GM21825 (cell line): ENCODE measurements at regions not wholly inside any gene's neighbourhood (a gene's known extent, or its start where the extent isn't known, plus 50 kb on each side); places are given as distances from the start of the nearest gene placed in this dataset.

Experiments used
- ATAC-seq: cut with Tn5 transposase; IDR thresholded peaks from one replicate; pipeline ENCODE4 v1.9.1; 2021; ENCODE audit warnings: mild to moderate bottlenecking, moderate library complexity; ENCODE audit not compliant: unreplicated experiment

- no peak for ATAC-seq
Measured at GRCh38 chrX:20438871-20439526, 172.3 kb upstream of the RPS6KA3 start.

- no peak for ATAC-seq
Measured at GRCh38 chrX:20437683-20438082, 171.0 kb upstream of the RPS6KA3 start.

GRCh38 chrX:20435913-20436312, 169.2 kb upstream of the RPS6KA3 start:
- ATAC-seq = no peak

- no peak for ATAC-seq
Measured at GRCh38 chrX:20434986-20435385, 168.3 kb upstream of the RPS6KA3 start.

GRCh38 chrX:20433388-20433775, 166.7 kb upstream of the RPS6KA3 start:
- no peak for ATAC-seq

GRCh38 chrX:20432746-20433387, 166.2 kb upstream of the RPS6KA3 start:
- ATAC-seq = peak; percentile 45

GRCh38 chrX:20432048-20432447, 165.3 kb upstream of the RPS6KA3 start:
- ATAC-seq = no peak

GRCh38 chrX:20431486-20431885, 164.8 kb upstream of the RPS6KA3 start:
- no peak for ATAC-seq

GRCh38 chrX:20427173-20427770, 160.6 kb upstream of the RPS6KA3 start:
- ATAC-seq = peak; percentile 60

GRCh38 chrX:20421697-20422096, 155.0 kb upstream of the RPS6KA3 start:
- ATAC-seq = no peak

- no peak for ATAC-seq
Measured at GRCh38 chrX:20421275-20421674, 154.6 kb upstream of the RPS6KA3 start.

- ATAC-seq = no peak
Measured at GRCh38 chrX:20420058-20420457, 153.3 kb upstream of the RPS6KA3 start.

- peak; percentile 84 for ATAC-seq
Measured at GRCh38 chrX:20418379-20419150, 151.9 kb upstream of the RPS6KA3 start.

- no peak for ATAC-seq
Measured at GRCh38 chrX:20414762-20415445, 148.2 kb upstream of the RPS6KA3 start.

- no peak for ATAC-seq
Measured at GRCh38 chrX:20414066-20414465, 147.4 kb upstream of the RPS6KA3 start.

- peak; percentile 86 for ATAC-seq
Measured at GRCh38 chrX:20412871-20413486, 146.3 kb upstream of the RPS6KA3 start.

- no peak for ATAC-seq
Measured at GRCh38 chrX:20410540-20410939, 143.8 kb upstream of the RPS6KA3 start.

- ATAC-seq = no peak
Measured at GRCh38 chrX:20409991-20410390, 143.3 kb upstream of the RPS6KA3 start.

- no peak for ATAC-seq
Measured at GRCh38 chrX:20402956-20403355, 136.2 kb upstream of the RPS6KA3 start.

- no peak for ATAC-seq
Measured at GRCh38 chrX:20399728-20400414, 133.2 kb upstream of the RPS6KA3 start.
